Nephron progenitor cell (in vitro differentiated cells): ENCODE measurements at regions not wholly inside any gene's neighbourhood (a gene's known extent, or its start where the extent isn't known, plus 50 kb on each side); places are given as distances from the start of the nearest gene placed in this dataset.

Source experiments
- DNase-seq: peaks from one replicate; pipeline ENCODE4 v3.0.0; 2021
- H3K27ac Mint-ChIP-seq: 2 replicates; pipeline ENCODE4 v1.8.0; 2021; ENCODE audit warnings: mild to moderate bottlenecking, moderate library complexity, mixed read lengths
- H3K27me3 Mint-ChIP-seq: 2 replicates; pipeline ENCODE4 v1.8.0; 2021; ENCODE audit warnings: mild to moderate bottlenecking, low read depth, mixed read lengths; ENCODE audit not compliant: poor library complexity
- H3K36me3 Mint-ChIP-seq: 2 replicates; pipeline ENCODE4 v1.8.0; 2021; ENCODE audit warnings: low read depth, mixed read lengths
- H3K4me1 Mint-ChIP-seq: 2 replicates; pipeline ENCODE4 v1.8.0; 2021; ENCODE audit warnings: mixed read lengths
- H3K4me3 Mint-ChIP-seq: 2 replicates; pipeline ENCODE4 v1.8.0; 2021; ENCODE audit warnings: mild to moderate bottlenecking, moderate library complexity, mixed read lengths
- H3K9me3 Mint-ChIP-seq: 2 replicates; pipeline ENCODE4 v1.8.0; 2021; ENCODE audit warnings: mild to moderate bottlenecking, moderate library complexity, mixed read lengths
- TF ChIP-seq, protein P1 (sequence below): fragments of 200-600 bp; sonication (generic); IDR thresholded peaks from 2 replicates; pipeline ENCODE4 v1.5.0; 2021; ENCODE audit warnings: antibody characterized with exemption

DNA sequence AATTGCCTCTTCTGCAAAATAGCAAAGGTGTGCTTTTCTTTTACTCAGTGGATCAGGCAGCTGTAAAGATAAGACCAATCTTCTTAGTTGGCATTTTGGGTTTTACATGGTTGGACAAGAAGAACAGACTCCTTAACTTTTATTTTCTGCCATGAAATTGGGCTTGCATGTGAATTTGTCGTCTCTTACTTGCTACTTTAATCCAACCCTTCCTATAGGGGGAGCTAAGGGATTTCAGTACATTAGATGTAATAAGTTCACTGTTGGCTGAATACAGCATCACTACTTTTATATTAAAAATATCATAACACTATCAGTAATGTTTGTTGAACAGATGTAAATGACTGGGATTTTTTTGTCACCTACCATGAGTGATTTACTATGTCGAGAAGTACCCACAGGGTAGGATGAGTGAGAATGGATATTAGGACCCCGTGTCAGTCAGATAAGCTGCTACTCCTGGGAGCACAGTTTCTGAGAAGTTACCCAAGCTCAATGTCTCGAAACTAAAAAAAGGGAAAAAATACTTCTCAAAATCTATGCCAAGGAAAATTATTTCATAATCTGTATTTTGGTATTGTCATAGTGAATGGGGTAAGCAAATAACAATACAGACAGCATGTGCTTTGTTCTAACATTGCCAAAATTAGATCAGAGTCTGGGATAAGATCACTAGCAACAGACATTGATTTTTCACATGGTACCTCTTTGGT lies 127.4 kb upstream of the AGR3 start:
- H3K9me3 Mint-ChIP-seq: no peaks in the 10 kb centered on the region
- TF ChIP-seq, protein P1, sequence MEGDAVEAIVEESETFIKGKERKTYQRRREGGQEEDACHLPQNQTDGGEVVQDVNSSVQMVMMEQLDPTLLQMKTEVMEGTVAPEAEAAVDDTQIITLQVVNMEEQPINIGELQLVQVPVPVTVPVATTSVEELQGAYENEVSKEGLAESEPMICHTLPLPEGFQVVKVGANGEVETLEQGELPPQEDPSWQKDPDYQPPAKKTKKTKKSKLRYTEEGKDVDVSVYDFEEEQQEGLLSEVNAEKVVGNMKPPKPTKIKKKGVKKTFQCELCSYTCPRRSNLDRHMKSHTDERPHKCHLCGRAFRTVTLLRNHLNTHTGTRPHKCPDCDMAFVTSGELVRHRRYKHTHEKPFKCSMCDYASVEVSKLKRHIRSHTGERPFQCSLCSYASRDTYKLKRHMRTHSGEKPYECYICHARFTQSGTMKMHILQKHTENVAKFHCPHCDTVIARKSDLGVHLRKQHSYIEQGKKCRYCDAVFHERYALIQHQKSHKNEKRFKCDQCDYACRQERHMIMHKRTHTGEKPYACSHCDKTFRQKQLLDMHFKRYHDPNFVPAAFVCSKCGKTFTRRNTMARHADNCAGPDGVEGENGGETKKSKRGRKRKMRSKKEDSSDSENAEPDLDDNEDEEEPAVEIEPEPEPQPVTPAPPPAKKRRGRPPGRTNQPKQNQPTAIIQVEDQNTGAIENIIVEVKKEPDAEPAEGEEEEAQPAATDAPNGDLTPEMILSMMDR: no peak
- DNase-seq: no peak
- no peaks in the 10 kb centered on the region for H3K4me1 Mint-ChIP-seq
- no peaks in the 10 kb centered on the region for H3K36me3 Mint-ChIP-seq
- peaks cover 5% of the 10 kb centered on the region for H3K27me3 Mint-ChIP-seq
- no peak overlapping the region for H3K4me3 Mint-ChIP-seq
- no peak overlapping the region for H3K27ac Mint-ChIP-seq

DNA sequence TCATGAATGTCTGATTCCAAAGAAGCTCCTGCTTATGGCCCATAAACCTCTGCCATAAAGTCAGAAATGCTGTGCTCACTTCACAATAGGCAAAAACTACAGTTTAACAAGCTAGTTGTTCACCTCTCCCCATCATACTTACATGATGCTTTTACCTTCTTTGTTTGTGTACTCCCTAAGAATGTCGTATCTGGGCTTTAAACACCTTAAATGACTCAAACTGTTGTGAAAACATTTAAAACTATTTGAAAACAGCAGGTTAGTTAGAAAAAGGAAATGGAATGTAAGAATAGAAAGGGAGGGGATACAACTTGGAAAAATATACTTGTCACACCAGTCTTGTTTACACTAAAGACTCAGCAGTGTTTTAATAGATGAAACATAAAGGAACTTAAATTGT lies 128.2 kb upstream of the AGR3 start:
- Mint-ChIP-seq H3K4me3 (no peak overlapping the region), H3K27ac (no peak overlapping the region), H3K9me3 (no peaks in the 10 kb centered on the region), H3K36me3 (no peaks in the 10 kb centered on the region), H3K4me1 (no peaks in the 10 kb centered on the region), H3K27me3 (peaks cover 5% of the 10 kb centered on the region)
- DNase-seq: no peak
- TF ChIP-seq, protein P1: no peak

DNA sequence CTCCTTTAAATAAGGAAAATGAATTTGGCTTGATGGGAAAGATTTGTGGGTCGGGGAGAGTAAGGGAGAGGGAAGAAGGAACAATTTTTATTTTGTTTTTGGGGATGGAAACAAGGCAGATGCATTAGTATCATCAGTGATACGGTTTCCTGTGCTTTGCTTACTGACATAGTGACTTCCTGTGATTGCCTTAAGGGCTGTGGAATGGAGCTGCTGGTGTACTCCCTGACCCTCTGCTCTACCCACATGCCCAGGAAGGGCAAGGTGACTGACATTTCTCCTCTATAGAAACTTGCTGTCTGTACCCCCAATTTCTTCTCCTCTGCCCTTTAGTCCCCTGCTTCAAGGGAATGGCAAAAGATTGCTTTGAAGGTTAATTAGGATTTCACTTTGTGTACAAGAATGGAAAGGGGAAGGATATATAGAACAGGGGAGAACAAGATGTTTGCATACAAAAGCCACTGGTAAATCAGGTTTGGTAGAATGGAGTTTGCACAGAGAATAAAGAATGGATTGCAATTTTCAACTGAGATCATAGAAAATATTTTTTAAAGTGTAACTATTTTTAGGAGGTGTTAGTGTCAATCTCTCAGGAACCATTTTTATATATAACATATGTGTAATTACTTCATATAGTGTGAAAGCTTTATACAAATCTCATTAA lies 129.0 kb upstream of the AGR3 start:
- H3K4me3 Mint-ChIP-seq: no peak overlapping the region
- no peaks in the 10 kb centered on the region for H3K9me3 Mint-ChIP-seq
- TF ChIP-seq, protein P1: no peak
- peaks cover 5% of the 10 kb centered on the region for H3K27me3 Mint-ChIP-seq
- no peaks in the 10 kb centered on the region for H3K36me3 Mint-ChIP-seq
- H3K27ac Mint-ChIP-seq: no peak overlapping the region
- H3K4me1 Mint-ChIP-seq: no peaks in the 10 kb centered on the region
- DNase-seq: no peak

DNA sequence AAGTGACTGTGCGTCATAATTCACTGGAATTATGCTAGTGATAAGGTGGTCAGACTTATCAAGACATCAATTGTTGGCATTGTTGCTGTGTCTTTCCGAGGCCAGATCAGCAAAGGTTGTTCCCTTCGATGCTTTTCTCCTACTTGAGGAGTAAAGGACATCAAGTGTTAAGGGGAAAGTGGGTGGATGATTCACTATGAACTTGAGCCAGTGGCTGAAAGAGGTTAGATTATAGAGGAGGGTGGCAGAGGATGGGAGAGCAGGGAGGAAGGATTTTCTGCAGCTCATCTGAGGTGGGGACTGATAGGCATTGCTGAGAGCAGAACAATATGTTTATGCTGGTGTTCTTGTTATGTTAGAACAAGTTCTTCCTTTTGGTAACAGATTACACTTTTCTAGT lies 131.4 kb upstream of the AGR3 start:
- no peaks in the 10 kb centered on the region for H3K4me1 Mint-ChIP-seq
- no peaks in the 10 kb centered on the region for H3K9me3 Mint-ChIP-seq
- no peak overlapping the region for H3K27ac Mint-ChIP-seq
- H3K27me3 Mint-ChIP-seq: peaks cover 4% of the 10 kb centered on the region
- H3K36me3 Mint-ChIP-seq: no peaks in the 10 kb centered on the region
- H3K4me3 Mint-ChIP-seq: no peak overlapping the region
- DNase-seq: no peak
- TF ChIP-seq, protein P1: no peak

DNA sequence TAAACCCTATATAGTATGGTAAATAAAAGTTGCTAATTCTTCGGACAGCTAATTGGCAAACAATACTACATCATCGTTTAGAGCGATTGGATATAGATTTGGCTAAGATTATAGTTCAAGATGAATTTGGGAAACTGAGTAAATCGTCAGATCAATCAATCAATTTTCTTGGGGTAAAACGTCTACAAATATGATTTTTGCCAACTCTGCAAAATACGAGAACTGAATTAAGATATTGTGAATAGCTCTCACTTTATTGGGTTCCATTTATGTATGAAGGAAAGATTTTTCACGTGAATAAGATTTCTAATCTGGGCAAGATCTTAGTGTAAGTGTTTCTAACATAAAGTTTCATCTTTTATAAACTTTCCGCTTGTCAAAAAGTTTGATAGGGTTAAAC lies 132.9 kb upstream of the AGR3 start:
- TF ChIP-seq, protein P1: no peak
- no peaks in the 10 kb centered on the region for H3K4me1 Mint-ChIP-seq
- DNase-seq: no peak
- no peaks in the 10 kb centered on the region for H3K36me3 Mint-ChIP-seq
- H3K4me3 Mint-ChIP-seq: no peak overlapping the region
- H3K9me3 Mint-ChIP-seq: no peaks in the 10 kb centered on the region
- no peak overlapping the region for H3K27ac Mint-ChIP-seq
- peaks cover 2% of the 10 kb centered on the region for H3K27me3 Mint-ChIP-seq

DNA sequence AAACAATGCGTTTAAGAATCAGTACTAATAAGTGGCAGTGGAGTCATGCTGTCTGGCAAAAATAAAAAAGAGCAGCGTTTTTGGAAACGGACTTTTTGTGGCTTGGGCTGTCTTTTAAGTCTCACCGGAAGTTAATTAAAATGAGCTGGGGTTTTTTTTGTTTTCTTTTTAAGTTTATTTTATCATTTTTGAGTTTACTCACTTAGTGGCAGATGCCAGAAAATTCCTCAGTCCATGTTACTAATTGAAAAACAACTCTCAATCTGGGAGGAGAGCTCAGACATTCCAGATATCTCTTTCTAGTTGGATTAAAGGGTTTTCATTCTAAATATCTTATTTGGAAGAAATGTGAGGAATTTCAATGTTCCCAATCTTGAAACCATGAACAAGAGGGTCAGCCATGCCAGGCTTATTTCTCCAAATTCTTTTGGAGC lies 133.8 kb upstream of the AGR3 start:
- Mint-ChIP-seq H3K4me3 (no peak overlapping the region), H3K4me1 (no peaks in the 10 kb centered on the region), H3K27ac (no peak overlapping the region), H3K27me3 (peaks cover 2% of the 10 kb centered on the region), H3K36me3 (no peaks in the 10 kb centered on the region), H3K9me3 (no peaks in the 10 kb centered on the region)
- DNase-seq: no peak
- TF ChIP-seq, protein P1: no peak
